ENCODE measurements at regions not wholly inside any gene's neighbourhood (a gene's known extent, or its start where the extent isn't known, plus 50 kb on each side); places are given as distances from the start of the nearest gene placed in this dataset.

DNA sequence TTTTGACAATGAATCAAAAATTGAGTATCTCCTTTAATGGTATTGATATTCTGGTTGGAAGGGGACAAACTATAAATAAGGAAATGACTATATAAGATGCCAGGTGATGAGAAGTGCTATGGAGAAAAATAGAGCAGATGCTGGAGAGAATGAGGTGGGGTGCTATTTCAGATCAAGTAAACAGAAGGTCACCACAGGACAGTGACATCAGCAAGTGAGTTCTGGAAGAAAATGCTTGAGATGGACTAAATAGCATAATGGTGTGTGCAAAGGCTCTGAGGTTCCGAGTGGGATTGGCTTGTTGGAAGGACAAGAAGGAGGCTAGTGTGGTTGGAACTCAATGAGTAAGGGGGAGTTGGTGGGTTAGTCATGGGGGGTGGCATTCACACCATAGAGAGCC, 157.5 kb upstream of the SGCD start:
- BruUV-seq (replicated peaks) = no TSS peak
- TF ChIP-seq TCF7L2 (IDR thresholded peaks at IDR 0.05; ENCODE audit: low read depth, low read length) (no peak), POLR2AphosphoS5 (IDR thresholded peaks at IDR 0.05; ENCODE audit: low read depth, low read length) (no peak), SIN3A (IDR thresholded peaks at IDR 0.05; ENCODE audit: borderline replicate concordance, insufficient read depth, low read depth, low read length) (no peak)
- TF ChIP-seq, protein P1, sequence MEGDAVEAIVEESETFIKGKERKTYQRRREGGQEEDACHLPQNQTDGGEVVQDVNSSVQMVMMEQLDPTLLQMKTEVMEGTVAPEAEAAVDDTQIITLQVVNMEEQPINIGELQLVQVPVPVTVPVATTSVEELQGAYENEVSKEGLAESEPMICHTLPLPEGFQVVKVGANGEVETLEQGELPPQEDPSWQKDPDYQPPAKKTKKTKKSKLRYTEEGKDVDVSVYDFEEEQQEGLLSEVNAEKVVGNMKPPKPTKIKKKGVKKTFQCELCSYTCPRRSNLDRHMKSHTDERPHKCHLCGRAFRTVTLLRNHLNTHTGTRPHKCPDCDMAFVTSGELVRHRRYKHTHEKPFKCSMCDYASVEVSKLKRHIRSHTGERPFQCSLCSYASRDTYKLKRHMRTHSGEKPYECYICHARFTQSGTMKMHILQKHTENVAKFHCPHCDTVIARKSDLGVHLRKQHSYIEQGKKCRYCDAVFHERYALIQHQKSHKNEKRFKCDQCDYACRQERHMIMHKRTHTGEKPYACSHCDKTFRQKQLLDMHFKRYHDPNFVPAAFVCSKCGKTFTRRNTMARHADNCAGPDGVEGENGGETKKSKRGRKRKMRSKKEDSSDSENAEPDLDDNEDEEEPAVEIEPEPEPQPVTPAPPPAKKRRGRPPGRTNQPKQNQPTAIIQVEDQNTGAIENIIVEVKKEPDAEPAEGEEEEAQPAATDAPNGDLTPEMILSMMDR (IDR thresholded peaks at IDR 0.05) = no peak
- TF ChIP-seq, protein P2, sequence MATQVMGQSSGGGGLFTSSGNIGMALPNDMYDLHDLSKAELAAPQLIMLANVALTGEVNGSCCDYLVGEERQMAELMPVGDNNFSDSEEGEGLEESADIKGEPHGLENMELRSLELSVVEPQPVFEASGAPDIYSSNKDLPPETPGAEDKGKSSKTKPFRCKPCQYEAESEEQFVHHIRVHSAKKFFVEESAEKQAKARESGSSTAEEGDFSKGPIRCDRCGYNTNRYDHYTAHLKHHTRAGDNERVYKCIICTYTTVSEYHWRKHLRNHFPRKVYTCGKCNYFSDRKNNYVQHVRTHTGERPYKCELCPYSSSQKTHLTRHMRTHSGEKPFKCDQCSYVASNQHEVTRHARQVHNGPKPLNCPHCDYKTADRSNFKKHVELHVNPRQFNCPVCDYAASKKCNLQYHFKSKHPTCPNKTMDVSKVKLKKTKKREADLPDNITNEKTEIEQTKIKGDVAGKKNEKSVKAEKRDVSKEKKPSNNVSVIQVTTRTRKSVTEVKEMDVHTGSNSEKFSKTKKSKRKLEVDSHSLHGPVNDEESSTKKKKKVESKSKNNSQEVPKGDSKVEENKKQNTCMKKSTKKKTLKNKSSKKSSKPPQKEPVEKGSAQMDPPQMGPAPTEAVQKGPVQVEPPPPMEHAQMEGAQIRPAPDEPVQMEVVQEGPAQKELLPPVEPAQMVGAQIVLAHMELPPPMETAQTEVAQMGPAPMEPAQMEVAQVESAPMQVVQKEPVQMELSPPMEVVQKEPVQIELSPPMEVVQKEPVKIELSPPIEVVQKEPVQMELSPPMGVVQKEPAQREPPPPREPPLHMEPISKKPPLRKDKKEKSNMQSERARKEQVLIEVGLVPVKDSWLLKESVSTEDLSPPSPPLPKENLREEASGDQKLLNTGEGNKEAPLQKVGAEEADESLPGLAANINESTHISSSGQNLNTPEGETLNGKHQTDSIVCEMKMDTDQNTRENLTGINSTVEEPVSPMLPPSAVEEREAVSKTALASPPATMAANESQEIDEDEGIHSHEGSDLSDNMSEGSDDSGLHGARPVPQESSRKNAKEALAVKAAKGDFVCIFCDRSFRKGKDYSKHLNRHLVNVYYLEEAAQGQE (IDR thresholded peaks at IDR 0.05; ENCODE audit: insufficient read depth in 1 of 2, low read depth in 2 of 2, low read length in 1 of 2) = no peak
- CTCF ChIA-PET = no interaction called here
- POLR2A ChIA-PET = no interaction called here
- ATAC-seq = no peak
- no peaks in the 10 kb centered on the region for H3K9me3 ChIP-seq (ENCODE audit: control insufficient read depth, insufficient read depth, low read depth, low read length)
- no peak for DNase-seq (ENCODE audit: low read depth, low spot score)
- H3K4me1 ChIP-seq (ENCODE audit: control insufficient read depth, insufficient read depth, low read length) = no peaks in the 10 kb centered on the region
- intact Hi-C loops (cut with micrococcal nuclease; ENCODE audit: unreplicated experiment) = no loop called here
- in situ Hi-C loops (cut with HindIII; ENCODE audit: low pct_unique_long_range_greater_than_20kb, low sequenced_read_pairs) = no loop called here
- no peaks in the 10 kb centered on the region for H3K36me3 ChIP-seq (ENCODE audit: control insufficient read depth, insufficient read depth, low read length)
- H3K27ac ChIP-seq (ENCODE audit: low read length) = no peak overlapping the region
- H3K4me3 ChIP-seq (ENCODE audit: low read depth in 2 of 2, low read length in 2 of 2) = no peak overlapping the region
- no peaks in the 10 kb centered on the region; the same call in 1 of the 2 replicates for H3K27me3 ChIP-seq (ENCODE audit: control insufficient read depth, insufficient read depth, low read length)

DNA sequence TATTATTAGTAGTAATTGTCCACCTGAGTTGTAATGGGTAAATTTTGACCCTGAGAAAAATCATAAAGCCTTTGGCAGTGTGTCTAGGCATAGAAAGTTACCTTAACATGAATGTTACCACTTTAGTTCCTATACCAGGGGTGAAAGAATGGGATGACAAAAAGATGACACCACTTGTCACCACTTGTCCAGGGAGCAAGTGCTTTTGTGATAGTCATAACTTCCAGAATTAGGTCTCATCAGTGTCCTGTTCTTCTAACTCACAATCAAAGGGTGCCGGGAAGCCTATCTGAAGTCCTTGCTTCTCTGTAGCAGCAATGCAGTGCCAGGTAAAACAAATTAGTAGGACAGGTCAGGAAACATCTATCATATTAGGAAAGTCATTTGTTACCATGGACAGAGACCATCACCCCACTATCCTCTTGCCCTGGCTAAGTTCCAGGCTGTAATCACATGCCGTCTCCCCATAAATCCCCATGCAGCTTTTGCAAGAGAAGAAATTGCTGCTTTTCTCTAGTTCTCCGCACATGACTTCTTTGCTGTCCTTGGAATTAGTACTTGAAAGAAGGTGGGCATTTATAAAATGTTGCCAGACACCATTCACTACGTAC, 156.5 kb upstream of the SGCD start:
- ATAC-seq (no peak), DNase-seq (ENCODE audit: low read depth, low spot score) (no peak)
- BruUV-seq (replicated peaks) = no TSS peak
- no peak overlapping the region for H3K4me3 ChIP-seq (ENCODE audit: low read depth in 2 of 2, low read length in 2 of 2)
- ChIA-PET POLR2A (no interaction called here), CTCF (no interaction called here)
- H3K9me3 ChIP-seq (ENCODE audit: control insufficient read depth, insufficient read depth, low read depth, low read length) = no peaks in the 10 kb centered on the region
- no peak overlapping the region for H3K27ac ChIP-seq (ENCODE audit: low read length)
- H3K27me3 ChIP-seq (ENCODE audit: control insufficient read depth, insufficient read depth, low read length) = no peaks in the 10 kb centered on the region; the same call in 1 of the 2 replicates
- no peaks in the 10 kb centered on the region for H3K36me3 ChIP-seq (ENCODE audit: control insufficient read depth, insufficient read depth, low read length)
- intact Hi-C loops (cut with micrococcal nuclease; ENCODE audit: unreplicated experiment) = no loop called here
- no peaks in the 10 kb centered on the region for H3K4me1 ChIP-seq (ENCODE audit: control insufficient read depth, insufficient read depth, low read length)
- TF ChIP-seq, protein P1 (IDR thresholded peaks at IDR 0.05) = no peak
- TF ChIP-seq, protein P2 (IDR thresholded peaks at IDR 0.05; ENCODE audit: insufficient read depth in 1 of 2, low read depth in 2 of 2, low read length in 1 of 2) = no peak
- TF ChIP-seq SIN3A (IDR thresholded peaks at IDR 0.05; ENCODE audit: borderline replicate concordance, insufficient read depth, low read depth, low read length) (no peak), TCF7L2 (IDR thresholded peaks at IDR 0.05; ENCODE audit: low read depth, low read length) (no peak), POLR2AphosphoS5 (IDR thresholded peaks at IDR 0.05; ENCODE audit: low read depth, low read length) (no peak)
- in situ Hi-C loops (cut with HindIII; ENCODE audit: low pct_unique_long_range_greater_than_20kb, low sequenced_read_pairs) = no loop called here
